ENCODE measurements at regions not wholly inside any gene's neighbourhood (a gene's known extent, or its start where the extent isn't known, plus 50 kb on each side); places are given as distances from the start of the nearest gene placed in this dataset.

- no peak for DNase-seq (ENCODE audit: low spot score)
Measured at GRCh38 chr2:236956031-236956618, 129.6 kb upstream of the COPS8 start.

GRCh38 chr2:236956641-236957040, 129.0 kb upstream of the COPS8 start:
- no peak for DNase-seq (ENCODE audit: low spot score)

- no peak for DNase-seq (ENCODE audit: low spot score)
Measured at GRCh38 chr2:236959036-236959435, 126.7 kb upstream of the COPS8 start.

- DNase-seq (ENCODE audit: low spot score) = no peak
Measured at GRCh38 chr2:236959876-236960275, 125.8 kb upstream of the COPS8 start.

GRCh38 chr2:236960531-236960930, 125.2 kb upstream of the COPS8 start:
- DNase-seq (ENCODE audit: low spot score) = no peak

GRCh38 chr2:236962816-236963215, 122.9 kb upstream of the COPS8 start:
- no peak for DNase-seq (ENCODE audit: low spot score)

- DNase-seq (ENCODE audit: low spot score) = no peak
Measured at GRCh38 chr2:236963631-236964182, 122.0 kb upstream of the COPS8 start.

- no peak for DNase-seq (ENCODE audit: low spot score)
Measured at GRCh38 chr2:236964291-236964690, 121.4 kb upstream of the COPS8 start.

GRCh38 chr2:236965021-236965840, 120.5 kb upstream of the COPS8 start:
- no peak for DNase-seq (ENCODE audit: low spot score)

GRCh38 chr2:236965841-236966096, 119.9 kb upstream of the COPS8 start:
- DNase-seq (ENCODE audit: low spot score) = no peak

GRCh38 chr2:236967499-236967783, 118.2 kb upstream of the COPS8 start:
- no peak for DNase-seq (ENCODE audit: low spot score)

GRCh38 chr2:236968101-236968879, 117.4 kb upstream of the COPS8 start:
- DNase-seq (ENCODE audit: low spot score) = peak; percentile 75

GRCh38 chr2:236968880-236969534, 116.7 kb upstream of the COPS8 start:
- no peak for DNase-seq (ENCODE audit: low spot score)

- DNase-seq (ENCODE audit: low spot score) = no peak
Measured at GRCh38 chr2:236969767-236970655, 115.7 kb upstream of the COPS8 start.

GRCh38 chr2:236970656-236971010, 115.1 kb upstream of the COPS8 start:
- no peak for DNase-seq (ENCODE audit: low spot score)

GRCh38 chr2:236971131-236971821, 114.4 kb upstream of the COPS8 start:
- no peak for DNase-seq (ENCODE audit: low spot score)

GRCh38 chr2:236971919-236972381, 113.7 kb upstream of the COPS8 start:
- DNase-seq (ENCODE audit: low spot score) = no peak

- DNase-seq (ENCODE audit: low spot score) = peak; percentile 70
Measured at GRCh38 chr2:236972491-236973342, 113.0 kb upstream of the COPS8 start.

- DNase-seq (ENCODE audit: low spot score) = no peak
Measured at GRCh38 chr2:236973343-236973980, 112.2 kb upstream of the COPS8 start.

- DNase-seq (ENCODE audit: low spot score) = no peak
Measured at GRCh38 chr2:236974148-236974547, 111.5 kb upstream of the COPS8 start.

Measured in HuH-7 (cell line).